NCI-H82 treated with DMSO at 0.1 percent for 48 hours (cell line): ENCODE measurements at regions not wholly inside any gene's neighbourhood (a gene's known extent, or its start where the extent isn't known, plus 50 kb on each side); places are given as distances from the start of the nearest gene placed in this dataset.
A peak's percentile ranks its signal among the peaks of the same experiment; 100 is the strongest.
"Not testable (repeated sequence)": the region's sequence is repeated elsewhere in the genome, so short reads cannot be mapped to it uniquely, and the experiment has no call there.

Experiments used
- DNase-seq: peaks from one replicate; lab custom pipeline; 2025; ENCODE audit not compliant: unreplicated experiment; lab: John Stamatoyannopoulos, UW

DNA sequence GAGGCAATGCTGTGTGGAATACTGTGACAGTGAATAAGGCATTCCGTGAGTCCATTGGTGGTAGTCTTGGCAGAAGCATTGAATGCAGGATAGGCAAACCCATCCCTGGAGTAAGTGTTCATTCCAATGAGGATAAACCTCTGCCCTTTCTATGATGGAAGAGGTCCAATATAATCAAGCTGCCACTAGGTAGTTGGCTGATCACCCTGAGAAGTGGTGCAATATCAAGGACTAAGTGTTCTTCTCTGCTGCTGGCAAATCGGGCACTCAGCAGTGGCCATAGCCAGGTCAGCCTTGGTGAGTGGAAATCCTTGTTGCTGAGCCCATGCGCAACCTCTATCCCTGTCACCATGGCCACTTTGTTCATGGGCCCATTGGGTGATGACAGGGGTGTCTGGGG lies 70.1 kb downstream of the FBXO4 start:
- no peak for DNase-seq

GRCh38 chr5:42001673-42002072 lies 76.6 kb downstream of the FBXO4 start:
- DNase-seq, result no peak

DNA sequence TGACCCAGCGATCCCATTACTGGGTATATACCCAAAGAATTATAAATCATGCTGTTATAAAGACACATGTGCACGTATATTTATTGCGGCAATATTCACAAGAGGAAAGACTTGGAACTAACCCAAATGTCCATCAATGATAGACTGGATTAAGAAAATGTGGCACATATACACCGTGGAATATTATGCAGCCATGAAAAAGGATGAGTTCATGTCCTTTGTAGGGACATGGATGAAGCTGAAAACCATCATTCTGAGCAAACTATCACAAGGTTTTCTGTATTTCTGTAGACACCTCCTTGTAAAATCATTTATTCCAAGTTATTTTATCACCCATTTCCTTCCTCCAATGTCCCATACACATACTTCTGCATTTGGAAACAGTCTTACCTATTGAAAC lies 78.8 kb downstream of the FBXO4 start:
- DNase-seq, result not testable (repeated sequence)

- DNase-seq, result no peak
Measured at GRCh38 chr5:42005561-42006153, 80.6 kb downstream of the FBXO4 start.

- no peak for DNase-seq
Measured at GRCh38 chr5:42013561-42013960, 88.5 kb downstream of the FBXO4 start.

DNA sequence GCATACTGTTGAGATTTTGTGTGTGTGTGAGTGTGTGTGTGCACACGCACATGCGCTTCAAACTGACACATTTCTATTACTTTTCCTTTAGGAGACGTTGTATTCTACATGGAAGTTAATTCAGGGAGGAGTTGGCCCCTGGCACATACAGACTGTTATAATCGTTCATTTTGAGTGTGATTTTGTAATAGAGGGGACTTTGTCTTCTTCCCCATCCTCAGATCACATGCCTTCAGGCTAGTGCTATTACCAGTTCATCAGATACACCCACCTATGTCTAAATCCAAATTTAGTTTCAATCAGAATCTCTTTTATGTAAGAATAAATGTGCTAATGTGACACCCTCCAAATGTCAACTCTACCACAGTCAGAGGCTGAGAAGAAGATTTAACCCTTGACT lies 90.2 kb downstream of the FBXO4 start:
- DNase-seq, result no peak

DNA sequence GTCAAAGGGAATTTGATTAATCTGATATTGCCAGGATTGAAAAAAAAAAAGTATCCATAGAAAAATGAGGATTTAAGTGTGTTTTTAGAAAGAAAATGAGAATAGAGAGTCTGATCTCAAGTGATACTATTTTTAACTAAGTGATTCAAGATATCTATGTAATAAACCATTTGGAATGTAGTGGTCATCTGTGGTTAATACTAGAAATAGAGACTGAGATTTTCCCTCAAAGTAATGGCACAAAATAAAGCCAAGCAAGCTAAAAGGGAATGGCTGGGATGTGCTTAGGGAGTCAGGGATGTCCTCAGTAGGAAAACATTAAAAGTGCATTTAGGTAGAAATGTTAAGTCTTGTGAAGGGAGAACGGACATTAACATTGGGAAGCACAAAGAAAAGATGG lies 90.6 kb downstream of the FBXO4 start:
- no peak for DNase-seq

DNA sequence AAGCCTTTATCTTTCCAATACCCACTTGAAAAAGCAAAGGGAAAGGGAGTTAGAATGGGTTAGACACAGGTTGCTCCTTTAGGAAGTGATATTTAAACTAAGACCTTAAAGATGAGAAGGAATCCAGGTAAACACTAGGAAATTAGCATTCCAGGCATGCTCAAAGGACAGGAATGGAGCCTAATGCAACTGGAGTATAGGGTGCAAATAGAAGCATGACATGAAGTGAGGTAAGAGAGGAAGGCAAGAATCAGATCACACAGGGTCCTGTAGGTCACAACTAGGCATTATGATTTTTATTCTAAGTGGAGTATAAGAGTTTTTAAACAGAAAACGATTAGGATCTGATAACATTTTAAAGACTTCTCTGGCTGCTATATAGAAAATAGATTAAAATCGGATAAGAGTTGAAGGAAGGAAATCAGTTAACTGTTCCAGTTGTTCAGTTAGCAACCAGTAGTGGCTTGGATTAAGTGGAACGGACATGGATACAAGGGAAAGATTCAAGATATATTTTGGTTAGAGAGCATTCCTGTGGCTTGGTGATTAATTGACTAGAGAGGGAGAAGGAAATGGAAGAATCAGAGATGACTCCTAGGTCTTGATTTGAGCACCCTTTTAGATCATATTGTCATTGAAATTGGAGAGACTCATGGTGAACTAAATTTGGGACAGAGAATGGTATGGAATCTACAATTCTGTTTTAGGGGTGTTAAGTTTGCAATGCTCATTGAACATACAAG lies 95.9 kb downstream of the FBXO4 start:
- DNase-seq, result no peak

DNA sequence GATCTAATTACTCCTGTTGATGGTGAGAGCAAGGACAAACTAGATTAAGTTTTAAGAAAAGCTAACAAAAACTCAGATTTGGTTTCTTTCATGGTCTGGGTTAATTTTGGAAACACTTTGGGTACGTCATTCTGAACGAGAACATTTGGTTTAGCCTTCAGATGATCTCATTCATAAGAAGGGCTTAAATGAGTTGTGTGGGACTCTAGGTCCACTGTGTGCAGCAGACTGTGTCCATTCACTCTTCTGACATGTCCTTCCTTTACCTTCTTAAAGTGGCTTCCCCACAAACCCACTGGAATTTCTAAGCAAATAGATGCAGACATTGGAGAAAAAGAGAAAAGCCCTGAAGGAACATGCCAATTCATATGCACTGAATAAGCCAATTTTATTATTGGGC lies 96.8 kb downstream of the FBXO4 start:
- no peak for DNase-seq

- no peak for DNase-seq
Measured at GRCh38 chr5:42022383-42022972, 97.4 kb downstream of the FBXO4 start.

DNA sequence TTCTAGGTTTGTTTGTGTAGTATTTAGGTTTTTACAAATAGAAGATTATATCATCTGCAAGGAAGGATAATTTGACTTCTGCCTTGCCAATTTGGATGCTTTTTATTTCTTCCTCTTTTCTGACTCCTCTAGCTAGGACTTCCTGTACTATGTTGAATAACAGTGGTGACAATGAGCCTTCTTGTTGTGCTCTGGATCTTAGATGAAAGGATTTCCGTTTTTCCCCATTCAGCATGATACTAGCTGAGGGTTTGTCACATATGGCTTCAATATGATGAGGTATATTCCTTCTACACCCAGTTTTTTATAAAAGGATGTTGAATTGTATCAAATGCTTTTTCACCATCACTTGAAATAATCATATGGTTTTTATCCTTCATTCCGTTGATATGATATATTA lies 101.4 kb downstream of the FBXO4 start:
- no peak for DNase-seq

DNA sequence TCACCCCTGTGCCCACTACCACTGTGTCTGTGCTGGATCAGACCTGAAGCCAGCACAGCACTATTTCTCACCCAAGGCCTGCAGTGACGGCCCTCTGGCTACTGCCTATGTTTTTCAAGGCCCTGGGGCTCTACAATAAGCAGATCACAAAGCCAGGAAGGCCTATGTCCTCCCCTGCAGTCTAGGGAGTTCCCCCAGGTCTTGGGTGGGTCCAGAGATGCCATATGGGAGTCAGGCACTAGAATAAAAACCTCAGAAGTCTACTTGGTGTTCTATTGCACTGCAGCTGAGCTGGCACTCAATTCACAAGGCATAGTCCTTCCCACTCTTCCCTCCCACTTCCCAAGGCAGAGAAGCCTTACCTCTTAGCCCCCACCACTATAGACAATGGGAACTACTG lies 107.1 kb downstream of the FBXO4 start:
- DNase-seq, result no peak

- DNase-seq, result no peak
Measured at GRCh38 chr5:42035526-42035925, 110.4 kb downstream of the FBXO4 start.

- no peak for DNase-seq
Measured at GRCh38 chr5:42036379-42036778, 111.3 kb downstream of the FBXO4 start.

- no peak for DNase-seq
Measured at GRCh38 chr5:42037379-42037932, 112.4 kb downstream of the FBXO4 start.

DNA sequence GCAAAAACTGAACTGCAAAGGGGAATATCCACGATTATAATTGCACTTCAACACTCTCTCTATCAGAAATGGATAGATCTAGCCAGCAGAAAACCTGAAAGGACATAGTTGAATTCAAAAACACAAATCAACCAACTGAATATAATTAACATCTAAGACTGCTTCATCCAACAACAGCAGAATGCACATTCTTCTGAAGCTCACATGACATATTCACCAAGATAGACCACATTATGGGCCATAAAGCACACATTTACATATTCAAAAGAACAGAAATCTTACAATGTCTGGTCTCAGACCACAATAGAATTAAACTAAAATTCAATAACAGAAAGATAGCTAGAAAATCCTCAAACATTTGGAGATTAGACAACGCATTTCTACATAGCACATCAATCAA lies 118.3 kb downstream of the FBXO4 start:
- no peak for DNase-seq

DNA sequence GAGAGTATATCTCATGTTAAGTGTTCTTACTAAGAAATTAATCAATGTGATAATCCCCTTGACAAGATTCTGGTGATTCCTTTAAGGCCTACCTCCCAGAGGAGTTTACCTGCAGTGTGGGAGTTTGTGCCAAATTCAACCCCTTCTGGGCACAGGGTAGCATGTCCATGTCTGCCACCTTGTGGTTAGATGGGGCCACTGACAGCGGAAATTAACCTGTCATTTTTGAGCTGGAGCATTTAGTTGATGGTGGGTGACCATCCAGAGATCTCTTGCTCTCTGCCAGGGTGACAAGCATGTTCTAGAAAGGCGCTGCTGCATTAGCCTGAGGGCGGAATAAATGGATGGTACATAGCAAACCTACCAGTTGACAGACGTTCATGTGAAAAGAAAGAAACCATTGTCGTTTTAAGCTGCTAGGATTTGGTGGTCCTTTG lies 132.2 kb downstream of the FBXO4 start:
- peak; percentile 2 for DNase-seq

- no peak for DNase-seq
Measured at GRCh38 chr5:42059291-42059690, 134.2 kb downstream of the FBXO4 start.

DNA sequence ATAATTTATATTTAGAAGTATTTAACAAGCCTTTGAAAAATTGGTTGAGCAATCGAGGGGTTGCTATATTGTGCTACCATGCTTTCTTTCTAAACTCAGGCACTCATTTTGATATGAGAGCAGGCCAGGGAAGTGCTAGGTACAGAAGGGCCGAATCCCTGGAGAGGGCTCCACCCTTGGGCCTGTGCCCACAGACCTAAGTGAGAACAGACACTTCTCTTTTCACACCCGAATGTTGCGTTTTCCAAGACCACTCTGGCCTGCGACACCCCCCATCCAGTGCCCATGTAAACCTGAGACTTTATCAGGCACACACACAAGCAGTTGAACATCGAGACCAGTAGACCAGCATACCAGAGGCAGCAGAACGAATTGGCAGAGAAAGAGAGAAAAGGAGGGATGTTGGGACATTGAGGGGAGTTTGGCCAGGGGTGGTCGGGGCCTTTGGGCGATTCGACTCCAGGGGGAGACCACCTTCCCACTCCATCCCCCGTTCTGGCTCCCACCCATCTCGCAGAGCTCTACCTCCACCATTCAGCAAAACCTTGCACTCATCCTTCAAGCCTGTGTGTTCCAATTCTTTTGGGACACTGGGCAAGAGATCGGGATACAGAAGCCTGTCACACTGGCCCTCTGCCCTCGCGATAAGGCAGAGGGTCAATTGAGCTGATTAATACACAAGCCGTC lies 134.8 kb downstream of the FBXO4 start:
- no peak for DNase-seq

DNA sequence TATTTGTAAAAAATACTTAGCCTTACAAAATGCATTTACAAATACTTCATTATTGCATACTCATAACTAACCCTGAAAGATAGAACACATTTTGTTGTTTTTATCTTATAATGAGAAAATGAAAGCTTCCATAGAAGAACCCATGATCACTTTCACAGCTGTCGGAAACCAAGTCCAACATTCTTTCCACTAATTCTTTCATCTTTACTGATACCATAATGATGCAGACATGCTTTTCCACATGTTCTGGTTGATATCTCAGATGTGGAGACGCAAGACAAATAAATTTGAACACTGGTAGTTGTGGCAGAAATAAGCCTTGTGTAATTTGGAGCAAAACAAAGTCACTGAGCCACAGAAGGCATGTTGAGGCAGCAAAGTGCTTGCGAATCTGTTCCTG lies 136.0 kb downstream of the FBXO4 start:
- DNase-seq, result no peak

- no peak for DNase-seq
Measured at GRCh38 chr5:42064821-42065220, 139.7 kb downstream of the FBXO4 start.

DNA sequence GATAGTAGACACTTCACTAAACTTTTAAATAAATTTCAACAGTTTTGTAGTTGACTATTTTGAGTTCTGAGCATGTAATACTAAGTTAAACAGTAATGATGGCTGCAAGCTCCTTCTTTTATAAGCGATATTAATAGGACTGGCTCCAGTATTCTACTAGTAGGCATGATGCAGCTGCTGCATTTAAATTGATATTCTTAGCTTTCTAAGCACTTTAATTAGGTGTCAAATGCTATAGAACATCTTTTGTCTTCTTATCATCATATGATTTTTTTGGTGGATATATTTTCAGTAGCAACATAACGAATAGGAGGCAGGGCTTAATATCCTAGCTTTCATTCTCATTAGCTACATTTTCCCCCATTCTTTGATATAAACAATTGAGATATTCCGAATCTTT lies 141.1 kb downstream of the FBXO4 start:
- no peak for DNase-seq
